ENCODE measurements at regions not wholly inside any gene's neighbourhood (a gene's known extent, or its start where the extent isn't known, plus 50 kb on each side); places are given as distances from the start of the nearest gene placed in this dataset.

GRCh38 chr11:109707411-109707810 is 285.4 kb downstream of the C11orf87 start:
- TF ChIP-seq CTCF (IDR thresholded peaks at IDR 0.05), result no peak

- no peak for TF ChIP-seq CTCF (IDR thresholded peaks at IDR 0.05)
Observed at GRCh38 chr11:109708184-109708583, 286.2 kb downstream of the C11orf87 start.

GRCh38 chr11:109726061-109726460 is 304.1 kb downstream of the C11orf87 start:
- TF ChIP-seq CTCF (IDR thresholded peaks at IDR 0.05), result no peak

- TF ChIP-seq CTCF (IDR thresholded peaks at IDR 0.05), result no peak
Observed at GRCh38 chr11:109728056-109728455, 306.1 kb downstream of the C11orf87 start.

- no peak for TF ChIP-seq CTCF (IDR thresholded peaks at IDR 0.05)
Observed at GRCh38 chr11:109729761-109730160, 307.8 kb downstream of the C11orf87 start.

- TF ChIP-seq CTCF (IDR thresholded peaks at IDR 0.05), result no peak
Observed at GRCh38 chr11:109730669-109731068, 308.7 kb downstream of the C11orf87 start.

- TF ChIP-seq CTCF (IDR thresholded peaks at IDR 0.05), result no peak
Observed at GRCh38 chr11:109731451-109731850, 309.5 kb downstream of the C11orf87 start.

- no peak for TF ChIP-seq CTCF (IDR thresholded peaks at IDR 0.05)
Observed at GRCh38 chr11:109733245-109733644, 311.3 kb downstream of the C11orf87 start.
